WI38 (cell line): ENCODE measurements at regions not wholly inside any gene's neighbourhood (a gene's known extent, or its start where the extent isn't known, plus 50 kb on each side); places are given as distances from the start of the nearest gene placed in this dataset.
"Not testable (repeated sequence)": the region's sequence is repeated elsewhere in the genome, so short reads cannot be mapped to it uniquely, and the experiment has no call there.

ENCODE experiments used
- H3K4me3 ChIP-seq: 2 replicates; pipeline ENCODE4 v1.5.1; 2011; ENCODE audit warnings: low read depth, mild to moderate bottlenecking, control low read depth, low read length
- CTCF ChIP-seq: IDR thresholded peaks from 2 replicates; pipeline ENCODE4 v1.5.1; 2012; ENCODE audit warnings: low read depth, mild to moderate bottlenecking, control low read depth, low read length

- not testable (repeated sequence) for H3K4me3 ChIP-seq
Measured at GRCh38 chr15:20040691-20041090, 500.9 kb downstream of the GOLGA6L6 start.

GRCh38 chr15:20025040-20025439 is 516.6 kb downstream of the GOLGA6L6 start:
- H3K4me3 ChIP-seq: not testable (repeated sequence)

- not testable (repeated sequence) for H3K4me3 ChIP-seq
Measured at GRCh38 chr15:20022349-20022748, 519.3 kb downstream of the GOLGA6L6 start.

GRCh38 chr15:20021351-20021750 is 520.2 kb downstream of the GOLGA6L6 start:
- not testable (repeated sequence) for H3K4me3 ChIP-seq

GRCh38 chr15:20020588-20020987 is 521.0 kb downstream of the GOLGA6L6 start:
- H3K4me3 ChIP-seq: not testable (repeated sequence)

GRCh38 chr15:20019758-20020157 is 521.8 kb downstream of the GOLGA6L6 start:
- H3K4me3 ChIP-seq: not testable (repeated sequence)

GRCh38 chr15:20017581-20017980 is 524.0 kb downstream of the GOLGA6L6 start:
- H3K4me3 ChIP-seq: not testable (repeated sequence)

GRCh38 chr15:20016941-20017340 is 524.7 kb downstream of the GOLGA6L6 start:
- not testable (repeated sequence) for H3K4me3 ChIP-seq

GRCh38 chr15:20012837-20013236 is 528.8 kb downstream of the GOLGA6L6 start:
- H3K4me3 ChIP-seq: not testable (repeated sequence)

- not testable (repeated sequence) for H3K4me3 ChIP-seq
Measured at GRCh38 chr15:20010759-20011158, 530.8 kb downstream of the GOLGA6L6 start.

GRCh38 chr15:20009619-20010018 is 532.0 kb downstream of the GOLGA6L6 start:
- not testable (repeated sequence) for H3K4me3 ChIP-seq

GRCh38 chr15:20007338-20007737 is 534.3 kb downstream of the GOLGA6L6 start:
- not testable (repeated sequence) for H3K4me3 ChIP-seq

GRCh38 chr15:20003471-20003870 is 538.1 kb downstream of the GOLGA6L6 start:
- not testable (repeated sequence) for H3K4me3 ChIP-seq

- not testable (repeated sequence) for H3K4me3 ChIP-seq
Measured at GRCh38 chr15:20002560-20002959, 539.0 kb downstream of the GOLGA6L6 start.

GRCh38 chr15:19996574-19997194 is 544.9 kb downstream of the GOLGA6L6 start:
- H3K4me3 ChIP-seq: not testable (repeated sequence)

GRCh38 chr15:19995296-19995695 is 546.3 kb downstream of the GOLGA6L6 start:
- H3K4me3 ChIP-seq: not testable (repeated sequence)

- no peak for TF ChIP-seq CTCF
- no peak overlapping the region for H3K4me3 ChIP-seq
Measured at GRCh38 chr15:19992428-19992827, 549.2 kb downstream of the GOLGA6L6 start.
